KOPT-K1 (cell line): ENCODE measurements at regions not wholly inside any gene's neighbourhood (a gene's known extent, or its start where the extent isn't known, plus 50 kb on each side); places are given as distances from the start of the nearest gene placed in this dataset.

ENCODE experiments used
- H3K27ac ChIP-seq: fragments of 200-600 bp; sonication (generic); 2 replicates; pipeline ENCODE4 v1.5.1; 2016; ENCODE audit warnings: antibody characterized with exemption, mild to moderate bottlenecking, low read depth, low read length; ENCODE audit not compliant: poor library complexity, severe bottlenecking
- H3K36me3 ChIP-seq: fragments of 200-600 bp; sonication (generic); 2 replicates; pipeline ENCODE4 v1.5.1; 2017; ENCODE audit warnings: antibody characterized with exemption, mild to moderate bottlenecking, low read length, moderate library complexity; ENCODE audit not compliant: insufficient read depth
- H3K9me3 ChIP-seq: fragments of 200-600 bp; sonication (generic); 2 replicates; pipeline ENCODE4 v1.5.1; 2017; ENCODE audit warnings: antibody characterized with exemption, low read length, mild to moderate bottlenecking; ENCODE audit not compliant: insufficient read depth, poor library complexity, severe bottlenecking

DNA sequence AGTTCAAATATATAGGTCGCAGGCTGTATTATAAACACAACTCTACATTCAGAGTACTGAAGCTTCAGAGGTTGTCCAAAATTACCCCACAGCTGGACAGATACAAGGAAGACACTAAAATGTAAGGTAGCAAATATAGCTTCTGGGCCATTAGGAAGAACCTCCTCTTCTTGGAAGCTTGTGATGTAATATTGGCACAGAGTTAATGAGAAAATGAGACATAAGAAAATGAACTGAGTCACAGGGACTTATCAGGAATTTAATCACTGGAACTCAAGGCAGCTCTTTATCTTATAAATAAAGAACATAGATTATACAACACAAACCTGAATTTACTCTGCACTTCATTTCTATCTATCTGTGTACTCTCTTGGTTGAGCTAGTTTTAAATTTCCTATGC, 344.7 kb downstream of the PCDH10 start:
- Histone ChIP-seq H3K27ac (no peak overlapping the region), H3K9me3 (no peaks in the 10 kb centered on the region), H3K36me3 (no peaks in the 10 kb centered on the region)

DNA sequence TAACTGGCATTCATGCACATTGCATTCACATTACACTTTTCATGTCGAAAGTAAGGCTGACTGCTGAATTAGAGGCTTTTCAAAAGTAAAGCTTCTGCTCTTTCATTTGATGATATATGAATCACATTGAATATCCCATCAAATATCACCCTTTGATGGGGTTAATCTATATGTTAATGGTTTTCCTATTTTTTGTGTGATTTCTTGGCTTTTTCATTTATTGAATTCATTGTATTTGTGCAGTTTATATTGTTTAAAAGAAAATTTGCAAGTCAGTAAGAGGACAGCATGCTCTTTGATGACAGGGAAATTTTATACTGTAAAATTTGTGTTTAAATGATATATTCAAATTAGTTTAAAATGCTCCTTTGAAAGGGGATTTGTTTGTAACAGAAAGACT, 344.1 kb downstream of the PCDH10 start:
- Histone ChIP-seq H3K27ac (no peak overlapping the region), H3K9me3 (no peaks in the 10 kb centered on the region), H3K36me3 (no peaks in the 10 kb centered on the region)

DNA sequence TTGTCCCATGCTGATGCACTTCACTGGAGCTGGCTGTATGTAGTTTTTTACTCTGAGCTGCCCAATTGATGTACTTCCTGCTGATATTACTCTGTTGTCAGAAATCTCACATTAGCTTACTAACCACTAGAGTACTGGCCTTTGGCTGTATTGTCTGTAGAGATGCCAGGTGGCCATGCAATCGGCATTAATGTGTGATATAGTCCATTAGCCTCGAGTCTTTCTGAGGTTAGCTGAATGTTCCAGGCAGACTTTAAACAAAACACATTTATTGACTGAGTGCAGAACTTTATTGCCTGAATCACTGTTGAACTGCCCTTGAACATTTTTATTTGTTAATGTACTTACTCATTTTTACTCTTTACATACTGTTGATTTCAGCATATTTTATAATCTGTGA, 335.2 kb downstream of the PCDH10 start:
- Histone ChIP-seq H3K9me3 (no peaks in the 10 kb centered on the region), H3K36me3 (no peaks in the 10 kb centered on the region), H3K27ac (no peak overlapping the region)

DNA sequence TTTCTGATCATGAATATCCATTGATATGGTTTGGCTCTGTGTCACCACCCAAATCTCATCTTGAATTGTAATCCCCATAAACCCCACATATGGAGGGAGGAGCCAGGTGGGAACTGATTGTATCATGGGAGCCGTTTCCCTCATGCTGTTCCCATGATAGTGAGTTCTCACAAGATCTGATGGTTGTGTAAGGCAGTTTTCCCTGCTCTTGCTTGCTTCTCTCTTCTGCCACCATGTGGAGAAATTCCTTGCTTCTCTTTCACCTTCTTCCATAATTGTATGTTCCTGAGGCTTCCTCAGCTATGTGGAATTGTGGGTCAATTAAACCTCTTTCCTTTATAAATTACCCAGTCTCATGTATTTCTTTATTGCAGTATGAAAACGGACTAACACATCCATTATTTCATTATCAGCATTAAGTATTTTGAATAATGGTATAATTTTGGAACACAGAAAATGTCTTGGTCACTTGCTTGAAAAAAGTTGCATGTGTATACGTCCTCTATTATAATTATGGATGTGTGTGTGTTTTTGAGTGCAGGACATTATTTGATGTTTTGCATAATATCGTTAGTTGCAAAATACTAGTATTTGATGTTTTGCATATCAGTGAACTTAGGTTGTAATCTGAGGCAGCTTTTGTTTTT, 334.6 kb downstream of the PCDH10 start:
- Histone ChIP-seq H3K27ac (no peak overlapping the region), H3K36me3 (no peaks in the 10 kb centered on the region), H3K9me3 (no peaks in the 10 kb centered on the region)

DNA sequence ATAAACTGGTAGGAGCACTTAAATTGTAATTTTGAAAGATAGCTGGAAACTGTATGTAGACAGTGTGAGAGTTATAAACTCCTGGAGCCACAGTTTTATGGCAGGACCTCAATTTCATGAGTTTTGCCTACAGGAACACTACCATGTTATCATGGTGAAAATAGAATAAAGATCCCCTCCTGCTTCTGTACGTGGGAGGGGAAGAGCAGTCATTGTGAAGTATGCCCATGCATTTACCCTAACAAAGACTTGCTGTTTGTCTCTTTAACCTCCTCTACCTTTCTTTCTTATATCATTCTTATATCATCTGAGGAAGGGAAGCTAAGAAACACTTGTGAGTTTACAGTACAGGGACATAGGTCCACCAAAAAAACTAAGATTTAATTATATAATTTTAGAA, 327.0 kb downstream of the PCDH10 start:
- H3K9me3 ChIP-seq: no peaks in the 10 kb centered on the region
- no peaks in the 10 kb centered on the region for H3K36me3 ChIP-seq
- H3K27ac ChIP-seq: no peak overlapping the region

DNA sequence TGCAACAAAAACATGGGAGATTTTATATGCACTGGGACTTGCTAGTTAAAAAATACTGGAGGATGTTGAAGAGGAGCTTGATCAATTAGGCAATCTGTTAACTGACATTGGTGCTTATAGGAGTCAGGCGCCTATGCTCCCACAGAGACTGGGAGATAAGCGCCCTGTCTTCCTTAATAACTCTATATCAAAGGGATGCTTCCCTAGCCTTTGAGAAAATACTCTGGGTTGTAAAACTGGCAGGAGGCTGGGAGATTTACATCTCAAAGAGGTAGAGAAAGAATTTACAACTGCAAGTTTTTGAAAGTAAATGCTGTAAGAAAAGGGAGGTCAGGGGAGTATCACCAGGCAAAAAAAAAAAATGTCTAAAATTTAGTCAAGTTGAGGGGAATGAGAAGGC, 325.4 kb downstream of the PCDH10 start:
- Histone ChIP-seq H3K36me3 (no peaks in the 10 kb centered on the region), H3K27ac (no peak overlapping the region), H3K9me3 (no peaks in the 10 kb centered on the region)

DNA sequence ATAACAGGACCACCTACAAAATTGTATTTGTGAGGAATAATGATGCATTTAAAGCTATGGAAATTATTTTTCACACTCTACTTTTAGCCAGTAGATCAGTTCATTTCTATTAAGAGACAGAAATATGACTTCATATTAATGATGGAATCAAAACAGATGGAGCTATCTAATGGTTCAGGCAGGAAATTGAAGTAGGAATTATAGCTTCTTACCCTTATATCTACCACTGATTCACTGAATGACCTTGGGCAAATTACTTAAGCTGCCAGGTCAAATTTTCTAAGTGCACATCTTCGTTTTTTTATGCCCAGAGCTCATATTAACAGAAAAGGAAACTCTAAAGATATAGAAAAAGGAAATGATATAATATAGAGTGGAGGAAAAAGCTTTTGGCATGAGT, 323.1 kb downstream of the PCDH10 start:
- no peaks in the 10 kb centered on the region for H3K9me3 ChIP-seq
- no peak overlapping the region for H3K27ac ChIP-seq
- no peaks in the 10 kb centered on the region for H3K36me3 ChIP-seq

DNA sequence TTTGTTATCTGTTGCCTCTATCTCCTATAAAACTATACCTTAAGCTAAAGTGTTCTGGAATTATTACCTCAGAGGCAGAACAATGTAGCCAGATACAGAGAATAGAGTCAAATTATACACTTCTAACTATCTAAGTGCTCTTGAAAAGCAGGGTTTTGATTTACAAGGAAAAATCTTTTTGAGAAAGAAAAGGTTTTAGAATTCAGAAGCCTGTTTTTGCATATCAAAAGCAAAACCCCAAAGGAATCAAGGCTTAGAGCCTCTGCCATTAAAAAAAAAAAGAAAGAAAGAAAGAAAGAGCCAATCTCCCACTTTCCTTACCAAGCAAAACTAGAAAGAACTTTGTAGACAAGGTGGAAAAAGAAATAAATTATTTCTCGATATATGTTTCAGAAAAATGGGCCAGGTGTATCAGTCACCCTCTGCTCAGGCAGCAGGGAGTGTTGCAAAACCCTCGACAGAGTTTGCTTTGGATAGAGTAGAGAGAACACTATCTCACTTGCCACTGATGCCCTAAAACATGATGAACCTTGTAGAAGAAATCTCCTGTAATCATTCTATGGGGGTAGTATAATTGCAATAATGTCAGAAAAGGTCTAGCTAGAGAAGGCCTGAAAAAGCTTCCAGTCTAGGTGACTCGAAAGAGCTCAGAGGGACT, 318.3 kb downstream of the PCDH10 start:
- Histone ChIP-seq H3K27ac (no peak overlapping the region), H3K36me3 (no peaks in the 10 kb centered on the region), H3K9me3 (no peaks in the 10 kb centered on the region)

DNA sequence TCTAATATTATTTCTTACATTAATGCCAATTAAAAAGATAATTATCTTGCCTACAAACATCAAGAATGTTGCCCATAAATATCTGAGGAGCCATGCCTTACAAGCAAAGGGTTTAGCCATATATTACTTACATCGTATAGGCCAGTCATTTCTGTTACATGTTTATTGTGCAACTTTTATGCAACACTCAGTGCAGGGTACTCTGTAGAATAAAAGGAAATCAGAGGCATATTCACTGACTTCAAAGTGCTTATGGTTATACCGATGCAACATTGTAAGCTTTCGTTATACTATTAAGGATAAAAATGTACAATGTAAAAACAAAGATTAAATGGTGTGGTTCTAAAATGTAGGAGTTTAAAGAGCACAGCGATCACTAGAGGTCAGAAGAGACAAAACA, 315.9 kb downstream of the PCDH10 start:
- no peaks in the 10 kb centered on the region for H3K9me3 ChIP-seq

DNA sequence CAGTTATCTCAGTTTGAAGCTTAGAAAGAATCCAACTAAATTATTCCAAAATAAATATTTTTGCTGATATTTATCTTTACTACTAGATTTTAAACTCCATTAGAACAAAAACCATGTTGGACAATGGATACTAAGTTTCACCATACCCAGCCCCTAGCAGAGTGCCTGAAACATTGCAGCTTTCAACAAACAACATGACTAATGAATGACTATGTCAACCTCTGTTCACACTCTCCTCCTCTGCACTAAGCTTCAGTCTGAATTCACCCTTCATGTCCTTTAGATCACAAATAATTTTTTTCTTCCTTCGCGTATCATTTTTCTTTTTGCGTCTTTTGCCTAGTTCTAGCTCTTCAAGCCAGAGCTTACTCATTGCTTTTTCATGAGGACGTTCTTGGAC, 315.2 kb downstream of the PCDH10 start:
- Histone ChIP-seq H3K9me3 (no peaks in the 10 kb centered on the region), H3K27ac (no peak overlapping the region), H3K36me3 (no peaks in the 10 kb centered on the region)

More for the DNA sequence above, 315.9 kb downstream of the PCDH10 start:
- H3K27ac ChIP-seq: no peak overlapping the region
- H3K36me3 ChIP-seq: no peaks in the 10 kb centered on the region

DNA sequence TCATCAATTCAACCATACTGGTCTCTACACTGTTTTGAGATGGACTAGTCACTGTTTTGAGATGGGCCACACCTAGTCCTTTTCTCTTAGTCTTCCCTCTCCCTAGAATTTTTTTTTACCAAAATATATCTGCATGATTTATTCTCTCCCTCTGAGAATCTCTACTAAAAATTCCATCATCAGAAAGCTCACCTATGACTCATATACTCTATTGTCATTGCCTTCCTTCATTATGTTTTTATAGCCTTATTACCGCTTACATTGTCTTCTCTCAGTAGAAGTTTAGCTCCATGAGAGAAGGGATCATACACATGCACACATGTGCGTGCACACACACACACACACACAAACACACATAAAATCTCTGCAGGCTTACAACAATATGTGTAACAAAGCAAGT, 303.6 kb downstream of the PCDH10 start:
- Histone ChIP-seq H3K36me3 (no peaks in the 10 kb centered on the region), H3K27ac (no peak overlapping the region), H3K9me3 (no peaks in the 10 kb centered on the region)

DNA sequence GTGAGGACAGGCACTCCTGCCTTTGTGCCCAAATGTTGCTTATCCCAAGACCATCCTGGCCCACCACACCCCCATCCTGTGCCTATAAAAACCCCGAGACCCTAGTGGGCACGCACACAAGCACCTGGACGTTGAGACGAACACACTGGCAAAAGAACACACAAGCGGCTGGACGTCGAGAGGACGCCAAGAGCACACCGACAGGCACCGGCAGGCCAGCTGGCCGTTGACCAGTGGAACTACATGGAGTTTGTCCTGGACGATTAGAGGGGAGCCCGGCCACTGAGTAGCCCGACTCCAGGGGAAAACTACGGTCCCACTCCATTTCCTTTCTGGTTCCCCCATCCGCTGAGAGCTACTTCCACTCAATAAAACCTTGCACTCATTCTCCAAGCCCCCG, 301.7 kb downstream of the PCDH10 start:
- H3K36me3 ChIP-seq: no peaks in the 10 kb centered on the region
- H3K27ac ChIP-seq: no peak overlapping the region
- H3K9me3 ChIP-seq: no peaks in the 10 kb centered on the region

DNA sequence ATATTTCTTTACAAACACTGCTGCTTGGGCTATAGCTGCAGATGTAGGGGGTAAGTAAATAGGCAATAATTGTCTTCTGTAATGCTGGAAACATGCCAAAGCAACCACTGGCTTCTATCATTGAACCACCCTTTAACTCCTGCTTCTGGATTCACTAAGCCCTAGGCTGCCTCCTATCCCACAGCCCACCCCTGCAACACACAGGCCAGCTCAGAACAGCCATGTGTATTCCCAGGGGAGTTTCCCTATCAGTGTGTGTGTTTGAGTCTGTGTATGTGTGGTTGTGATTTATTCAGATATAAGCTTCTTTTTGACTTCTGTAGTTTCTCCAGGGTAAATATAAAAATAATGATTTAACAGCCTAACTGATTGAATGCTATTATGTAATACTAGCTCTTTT, 291.3 kb downstream of the PCDH10 start:
- Histone ChIP-seq H3K36me3 (no peaks in the 10 kb centered on the region), H3K9me3 (no peaks in the 10 kb centered on the region), H3K27ac (no peak overlapping the region)

DNA sequence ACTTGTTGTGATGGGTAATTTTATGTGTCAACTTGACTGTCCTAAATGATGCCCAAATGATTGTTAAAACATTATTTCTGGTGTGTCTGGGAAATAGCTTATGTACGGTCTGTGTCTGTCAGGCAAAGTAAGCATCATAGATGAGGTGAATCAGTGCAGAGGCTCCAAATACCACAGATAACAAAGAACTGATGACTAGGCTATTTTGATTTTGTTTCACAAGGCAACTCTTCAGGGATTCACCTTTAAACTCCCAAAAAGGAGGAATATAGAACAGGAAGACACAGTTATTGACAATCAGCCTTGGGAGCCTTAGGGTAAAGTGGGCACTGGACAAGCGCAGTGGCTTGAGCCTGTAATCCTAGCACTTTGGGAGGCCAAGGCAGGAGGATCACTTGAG, 290.7 kb downstream of the PCDH10 start:
- Histone ChIP-seq H3K36me3 (no peaks in the 10 kb centered on the region), H3K9me3 (no peaks in the 10 kb centered on the region), H3K27ac (no peak overlapping the region)

DNA sequence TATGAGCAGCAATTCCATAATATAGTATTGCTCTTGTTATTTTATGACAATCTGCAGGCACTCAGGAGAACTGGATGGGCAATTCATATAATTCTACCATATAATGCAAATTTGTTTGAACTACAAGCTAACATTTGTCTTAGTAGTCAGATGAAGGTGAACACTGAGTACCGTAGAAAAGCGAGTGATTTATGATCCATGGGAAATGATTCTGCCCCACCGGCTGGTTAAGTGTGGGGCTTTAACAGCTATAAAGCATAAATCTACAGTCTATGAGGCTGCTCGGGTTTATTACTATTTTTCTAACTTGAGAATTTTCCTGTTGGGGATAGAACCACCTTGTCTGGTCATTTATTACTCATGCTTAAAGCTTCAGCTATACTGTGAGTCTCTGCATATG, 275.5 kb downstream of the PCDH10 start:
- H3K36me3 ChIP-seq: no peaks in the 10 kb centered on the region
- H3K9me3 ChIP-seq: no peaks in the 10 kb centered on the region
- H3K27ac ChIP-seq: no peak overlapping the region

DNA sequence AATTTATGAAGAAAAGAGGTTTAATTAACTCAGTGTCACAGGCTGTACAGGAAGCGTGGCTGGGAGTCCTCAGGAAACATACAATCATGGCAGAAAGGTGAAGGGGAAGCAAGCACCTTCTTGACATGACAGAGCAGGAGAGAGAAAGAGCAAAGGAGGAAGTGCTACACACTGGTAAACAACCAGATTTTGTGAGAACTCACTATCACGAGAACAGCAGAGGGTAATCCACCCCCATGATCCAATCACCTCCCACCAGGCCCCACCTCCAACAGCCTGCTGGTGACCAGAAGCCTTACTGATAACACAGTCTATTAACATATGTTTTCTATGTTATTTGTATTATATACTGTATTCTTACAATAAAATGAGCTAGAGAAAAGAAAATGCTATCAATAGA, 254.8 kb downstream of the PCDH10 start:
- no peaks in the 10 kb centered on the region for H3K9me3 ChIP-seq
- H3K36me3 ChIP-seq: no peaks in the 10 kb centered on the region
- no peak overlapping the region for H3K27ac ChIP-seq
